ENCODE measurements at regions not wholly inside any gene's neighbourhood (a gene's known extent, or its start where the extent isn't known, plus 50 kb on each side); places are given as distances from the start of the nearest gene placed in this dataset.

DNA sequence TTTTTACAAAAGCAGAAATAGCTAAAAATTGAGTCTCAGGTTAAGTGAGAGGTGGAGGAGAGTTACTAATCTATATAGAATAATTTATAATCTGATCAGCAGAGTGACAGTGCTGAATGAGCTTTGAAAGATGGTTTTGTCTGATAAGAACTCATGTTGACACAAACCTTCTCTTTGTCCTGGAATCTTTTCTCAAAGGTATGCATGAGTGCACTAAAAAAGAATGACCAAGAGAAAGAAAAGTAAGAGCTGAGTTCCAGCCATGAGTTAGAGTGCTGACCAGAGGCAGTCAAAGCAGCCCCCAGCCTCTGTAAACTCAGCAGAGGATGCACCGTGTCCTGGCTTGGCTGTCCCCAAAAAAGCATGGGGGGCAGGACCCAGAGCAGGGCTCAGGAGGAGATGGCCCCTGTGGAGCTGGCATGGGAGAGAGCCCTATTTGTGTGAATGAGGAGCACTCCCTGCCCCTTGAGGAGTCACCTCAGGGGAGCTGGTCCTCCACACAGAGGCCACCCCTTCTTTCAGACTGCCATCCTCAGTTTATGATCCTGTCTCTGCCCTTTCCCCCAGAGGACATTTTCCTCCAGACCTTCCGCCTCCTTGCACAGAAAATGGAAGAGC is 129.8 kb downstream of the SEC23A start:
- H3K27ac ChIP-seq, result no peak overlapping the region
- WGBS, 2 donors, result 63 to 68% methylated on average over 2 of the region's 2 CpGs
- H3K27me3 ChIP-seq, result no peaks in the 10 kb centered on the region
- no peaks in the 10 kb centered on the region for H3K36me3 ChIP-seq
- no peak for TF ChIP-seq POLR2A (IDR thresholded peaks at IDR 0.05)
- TF ChIP-seq, protein P1, sequence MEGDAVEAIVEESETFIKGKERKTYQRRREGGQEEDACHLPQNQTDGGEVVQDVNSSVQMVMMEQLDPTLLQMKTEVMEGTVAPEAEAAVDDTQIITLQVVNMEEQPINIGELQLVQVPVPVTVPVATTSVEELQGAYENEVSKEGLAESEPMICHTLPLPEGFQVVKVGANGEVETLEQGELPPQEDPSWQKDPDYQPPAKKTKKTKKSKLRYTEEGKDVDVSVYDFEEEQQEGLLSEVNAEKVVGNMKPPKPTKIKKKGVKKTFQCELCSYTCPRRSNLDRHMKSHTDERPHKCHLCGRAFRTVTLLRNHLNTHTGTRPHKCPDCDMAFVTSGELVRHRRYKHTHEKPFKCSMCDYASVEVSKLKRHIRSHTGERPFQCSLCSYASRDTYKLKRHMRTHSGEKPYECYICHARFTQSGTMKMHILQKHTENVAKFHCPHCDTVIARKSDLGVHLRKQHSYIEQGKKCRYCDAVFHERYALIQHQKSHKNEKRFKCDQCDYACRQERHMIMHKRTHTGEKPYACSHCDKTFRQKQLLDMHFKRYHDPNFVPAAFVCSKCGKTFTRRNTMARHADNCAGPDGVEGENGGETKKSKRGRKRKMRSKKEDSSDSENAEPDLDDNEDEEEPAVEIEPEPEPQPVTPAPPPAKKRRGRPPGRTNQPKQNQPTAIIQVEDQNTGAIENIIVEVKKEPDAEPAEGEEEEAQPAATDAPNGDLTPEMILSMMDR (IDR thresholded peaks at IDR 0.05), result no peak
- DNase-seq, result no peak
- H3K9me3 ChIP-seq, result no peaks in the 10 kb centered on the region
- H3K4me1 ChIP-seq, result no peaks in the 10 kb centered on the region
- H3K4me3 ChIP-seq, result no peak overlapping the region
- intact Hi-C loops (cut with DNase I), result no loop called here

DNA sequence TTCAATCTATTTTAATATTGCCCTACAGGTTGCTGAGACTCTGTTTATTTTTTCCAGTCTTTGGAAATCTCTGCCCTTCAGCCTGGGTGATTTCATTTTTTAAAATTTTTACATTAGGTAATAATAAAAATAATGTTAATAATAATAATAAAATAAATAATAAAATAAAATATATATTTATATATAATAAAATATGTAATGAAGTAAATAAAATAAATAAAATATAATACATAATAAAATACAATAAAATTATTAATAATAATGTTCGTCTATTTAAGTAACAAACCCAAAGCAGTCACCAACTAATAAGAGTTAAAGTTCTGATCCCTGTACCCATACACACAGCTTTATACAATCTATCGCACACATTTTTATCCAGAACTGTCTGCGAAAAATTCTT is 130.5 kb downstream of the SEC23A start:
- TF ChIP-seq, protein P1 (IDR thresholded peaks at IDR 0.05), result no peak
- no peak for TF ChIP-seq POLR2A (IDR thresholded peaks at IDR 0.05)
- Histone ChIP-seq H3K4me3 (no peak overlapping the region), H3K4me1 (no peaks in the 10 kb centered on the region), H3K27ac (no peak overlapping the region), H3K9me3 (no peaks in the 10 kb centered on the region), H3K36me3 (no peaks in the 10 kb centered on the region), H3K27me3 (no peaks in the 10 kb centered on the region)
- intact Hi-C loops (cut with DNase I), result no loop called here
- 88 to 90% methylated on average over 3 of the region's 3 CpGs for WGBS, 2 donors
- DNase-seq, result no peak

DNA sequence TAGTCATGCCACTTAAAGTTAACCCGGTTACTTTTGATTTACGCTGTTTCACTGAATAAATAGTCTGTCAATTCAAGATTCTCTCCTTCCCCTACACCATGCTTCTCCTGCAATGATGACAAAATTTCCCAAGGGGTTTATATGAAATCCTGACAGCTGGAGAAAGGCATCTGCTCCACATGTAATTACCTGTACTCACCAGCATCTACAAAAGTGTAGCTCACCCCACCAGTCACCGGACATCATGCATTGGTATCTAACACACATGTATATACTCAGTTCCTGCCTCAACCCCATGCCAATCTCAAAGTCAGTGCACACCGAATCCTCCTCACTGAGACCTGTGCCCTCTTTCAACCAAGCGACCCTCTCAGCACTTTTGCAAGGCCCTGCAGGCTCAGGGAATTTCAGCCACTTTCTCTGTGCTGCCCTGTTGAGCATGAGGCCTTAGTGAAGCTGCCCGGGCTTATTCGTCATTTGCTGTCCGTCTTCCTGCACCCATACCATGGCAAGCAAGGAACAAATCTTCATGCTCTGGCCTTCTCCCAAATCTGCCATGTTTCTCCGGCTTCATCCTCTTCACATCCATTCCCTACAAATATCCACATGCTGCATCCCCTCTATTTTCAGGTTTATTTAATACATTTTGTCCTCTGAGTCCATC is 131.6 kb downstream of the SEC23A start:
- no peaks in the 10 kb centered on the region for H3K9me3 ChIP-seq
- intact Hi-C loops (cut with DNase I), result no loop called here
- no peak overlapping the region for H3K27ac ChIP-seq
- TF ChIP-seq, protein P1 (IDR thresholded peaks at IDR 0.05), result no peak
- no peak for TF ChIP-seq POLR2A (IDR thresholded peaks at IDR 0.05)
- WGBS, 2 donors, result 80 to 86% methylated on average over 9 of the region's 9 CpGs
- DNase-seq, result no peak
- H3K36me3 ChIP-seq, result no peaks in the 10 kb centered on the region
- no peak overlapping the region for H3K4me3 ChIP-seq
- H3K27me3 ChIP-seq, result no peaks in the 10 kb centered on the region
- no peaks in the 10 kb centered on the region for H3K4me1 ChIP-seq

DNA sequence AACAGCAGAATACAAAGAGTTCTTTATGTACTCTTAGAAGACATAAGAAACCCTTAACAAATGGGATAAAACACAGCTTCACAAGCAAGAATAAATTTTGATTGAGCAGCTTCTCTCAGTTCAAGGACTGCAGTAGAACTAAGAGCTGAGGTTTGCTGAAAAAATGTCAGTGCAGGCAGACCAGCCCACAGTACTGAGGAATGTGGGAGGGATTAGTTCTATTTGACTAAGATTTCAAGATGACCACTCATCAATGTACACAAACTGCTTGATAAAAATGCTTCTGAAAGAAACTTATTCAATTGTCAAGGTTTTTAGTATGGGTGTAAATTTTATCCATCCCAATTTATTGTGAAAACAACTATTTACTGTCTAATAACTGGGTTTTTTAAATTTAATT is 138.4 kb downstream of the SEC23A start:
- H3K36me3 ChIP-seq, result no peaks in the 10 kb centered on the region
- intact Hi-C loops (cut with DNase I), result no loop called here
- no peaks in the 10 kb centered on the region for H3K9me3 ChIP-seq
- H3K4me3 ChIP-seq, result no peak overlapping the region
- H3K27me3 ChIP-seq, result no peaks in the 10 kb centered on the region
- DNase-seq, result no peak
- H3K27ac ChIP-seq, result no peak overlapping the region
- no peak for TF ChIP-seq POLR2A (IDR thresholded peaks at IDR 0.05)
- TF ChIP-seq, protein P1 (IDR thresholded peaks at IDR 0.05), result no peak
- H3K4me1 ChIP-seq, result no peaks in the 10 kb centered on the region

DNA sequence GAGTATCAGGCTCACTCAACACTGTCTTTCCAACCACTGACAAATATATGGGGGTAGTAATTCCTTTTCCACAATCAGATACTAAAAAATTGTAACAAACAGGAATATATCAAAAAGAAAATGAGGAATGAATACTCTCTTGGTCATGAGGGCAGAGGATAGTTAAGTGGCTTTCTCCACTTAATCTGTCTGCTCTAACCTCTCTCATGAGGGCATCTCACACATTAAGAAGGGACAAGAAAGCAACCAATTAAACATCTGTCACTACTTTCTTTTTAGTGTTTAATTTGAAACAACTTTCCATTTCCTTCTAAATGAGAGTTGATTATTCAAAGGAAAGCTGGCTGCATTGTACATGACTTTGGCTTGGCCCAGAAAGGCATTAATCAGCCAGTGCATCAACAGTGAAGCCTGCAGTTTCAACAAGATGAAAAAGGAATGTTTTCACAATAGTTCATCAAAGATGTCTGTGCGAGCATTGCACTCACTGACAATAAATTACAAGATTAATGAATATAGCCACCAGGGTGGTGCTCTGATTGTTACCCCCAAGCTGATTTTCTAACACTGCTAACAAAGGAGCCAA is 142.0 kb downstream of the SEC23A start:
- Histone ChIP-seq H3K27ac (no peak overlapping the region), H3K36me3 (no peaks in the 10 kb centered on the region), H3K4me1 (no peaks in the 10 kb centered on the region), H3K27me3 (no peaks in the 10 kb centered on the region), H3K9me3 (no peaks in the 10 kb centered on the region), H3K4me3 (no peak overlapping the region)
- WGBS, 2 donors, result 15 to 28% methylated on average over 1 of the region's 1 CpG
- intact Hi-C loops (cut with DNase I), result no loop called here
- TF ChIP-seq, protein P1 (IDR thresholded peaks at IDR 0.05), result no peak
- TF ChIP-seq POLR2A (IDR thresholded peaks at IDR 0.05), result no peak
- no peak for DNase-seq
